ENCODE measurements at regions not wholly inside any gene's neighbourhood (a gene's known extent, or its start where the extent isn't known, plus 50 kb on each side); places are given as distances from the start of the nearest gene placed in this dataset.

- TF ChIP-seq CTCF (IDR thresholded peaks at IDR 0.05) = no peak
- no peak for TF ChIP-seq POLR2A (IDR thresholded peaks at IDR 0.05)
- no peak for TF ChIP-seq POLR2AphosphoS5 (IDR thresholded peaks at IDR 0.05)
Observed at GRCh38 chr15:25189551-25189950, 234.8 kb downstream of the SNRPN start.
